ENCODE measurements at regions not wholly inside any gene's neighbourhood (a gene's known extent, or its start where the extent isn't known, plus 50 kb on each side); places are given as distances from the start of the nearest gene placed in this dataset.

DNA sequence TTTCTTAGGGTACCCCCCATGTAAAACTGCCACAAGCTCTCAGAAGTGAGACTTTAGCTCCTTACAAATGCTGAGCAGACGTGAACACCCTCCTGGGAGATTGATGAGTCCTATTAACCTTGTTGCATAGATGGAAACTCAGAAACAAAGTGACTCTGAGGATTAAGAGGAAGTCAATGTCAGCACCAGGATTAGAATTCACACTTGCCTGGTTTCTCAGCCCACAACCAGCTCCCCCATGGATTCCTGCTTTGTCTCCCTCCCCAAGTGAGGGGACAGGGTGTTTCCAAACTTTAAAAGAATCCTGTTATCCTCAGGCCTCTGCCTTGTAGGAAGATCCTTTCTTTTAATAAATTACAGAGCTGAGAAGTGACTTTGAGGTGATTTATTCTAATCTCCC, 324.4 kb downstream of the NDFIP2 start:
- no peak for DNase-seq
- intact Hi-C loops (cut with DNase I) = no loop called here

GRCh38 chr13:79803989-79804388, 323.0 kb downstream of the NDFIP2 start:
- no peak for DNase-seq
- intact Hi-C loops (cut with DNase I) = no loop called here

DNA sequence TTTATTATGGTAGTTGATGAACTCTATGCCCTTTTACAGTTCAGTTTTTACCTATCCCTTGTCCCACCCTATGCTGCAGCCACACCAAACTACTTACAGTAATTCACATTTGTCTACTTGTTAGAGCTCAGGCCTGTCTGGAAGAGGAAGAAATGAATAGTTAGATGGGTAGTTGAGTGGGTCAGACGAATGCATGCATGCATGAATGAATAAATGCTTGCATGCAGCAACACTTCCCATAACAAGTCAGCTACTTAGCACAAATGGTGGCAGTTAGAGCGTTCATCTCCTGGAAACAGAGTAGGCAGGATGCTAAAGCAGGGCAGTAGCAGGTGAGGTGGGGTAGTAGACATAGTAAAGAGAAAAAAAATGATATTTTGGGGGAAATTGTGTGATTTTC, 322.3 kb downstream of the NDFIP2 start:
- DNase-seq = no peak
- intact Hi-C loops (cut with DNase I) = no loop called here

GRCh38 chr13:79802389-79803085, 321.6 kb downstream of the NDFIP2 start:
- intact Hi-C loops (cut with DNase I) = no loop called here
- DNase-seq = no peak

GRCh38 chr13:79799059-79799867, 318.3 kb downstream of the NDFIP2 start:
- no peak for DNase-seq
- intact Hi-C loops (cut with DNase I) = no loop called here

DNA sequence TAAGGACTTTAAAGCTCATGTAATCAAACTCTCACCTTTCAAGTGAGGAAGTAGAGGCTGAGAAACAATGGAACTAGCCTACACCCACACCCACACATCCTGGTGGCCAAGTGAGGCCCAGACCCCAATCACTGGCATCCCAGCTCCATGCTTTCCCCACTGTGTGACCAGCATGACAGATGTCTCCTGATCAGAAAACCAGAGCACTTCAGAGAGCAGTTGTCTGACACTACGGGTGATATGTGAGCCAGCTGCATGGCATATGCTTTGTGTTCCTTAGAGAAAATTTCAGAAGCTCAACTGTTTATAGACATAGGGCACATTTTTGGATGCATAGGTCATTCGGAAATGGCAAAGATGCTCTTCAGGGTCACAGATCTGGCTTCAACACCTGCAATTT, 315.2 kb downstream of the NDFIP2 start:
- DNase-seq = peak in 1 of 10 donors; percentile 60
- intact Hi-C loops (cut with DNase I) = no loop called here

GRCh38 chr13:79794931-79795330, 314.0 kb downstream of the NDFIP2 start:
- intact Hi-C loops (cut with DNase I) = no loop called here
- DNase-seq = no peak

GRCh38 chr13:79792716-79793115, 311.8 kb downstream of the NDFIP2 start:
- DNase-seq = no peak
- intact Hi-C loops (cut with DNase I) = no loop called here

GRCh38 chr13:79791471-79792042, 310.6 kb downstream of the NDFIP2 start:
- DNase-seq = peak in 1 of 10 donors; percentile 59
- intact Hi-C loops (cut with DNase I) = no loop called here

- intact Hi-C loops (cut with DNase I) = no loop called here
These were observed 305.2 kb downstream of the NDFIP2 start for GRCh38 chr13:79786176-79786575.

DNA sequence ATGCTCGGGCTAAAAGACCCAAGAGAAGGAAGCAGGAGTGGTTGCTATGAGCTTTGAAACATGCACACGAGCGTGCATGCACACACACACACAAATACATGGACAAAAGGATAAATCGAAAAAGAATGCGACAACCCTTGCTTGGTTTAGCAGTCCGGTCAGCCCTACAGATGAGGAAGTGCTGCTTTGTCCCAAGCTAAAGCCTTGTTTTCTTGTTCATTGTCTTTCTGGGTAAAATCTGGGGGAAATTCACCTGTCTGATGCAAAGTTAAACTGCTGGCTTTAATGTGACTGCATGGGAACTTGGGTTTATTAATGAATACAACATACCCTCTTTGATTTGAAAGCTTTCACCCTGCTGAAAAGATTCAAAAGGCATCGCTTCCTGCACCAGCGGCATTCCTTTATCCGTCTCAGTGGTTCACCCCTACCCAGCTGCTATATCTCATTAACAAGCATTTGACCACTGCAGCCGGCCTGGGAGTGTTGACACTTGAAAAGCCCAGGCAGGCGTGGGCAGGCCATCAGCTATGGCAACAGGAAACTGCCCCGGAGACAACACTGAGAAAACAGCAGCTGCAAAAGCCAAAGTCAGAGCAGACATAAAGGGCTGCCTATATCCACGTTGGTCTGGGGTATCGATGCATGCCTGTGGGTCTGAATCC, 301.7 kb downstream of the NDFIP2 start:
- peak in 7 of 10 donors; percentile 14 to 88 (median 34) for DNase-seq
- intact Hi-C loops (cut with DNase I) = no loop called here

More at GRCh38 chr13:79786176-79786575, 305.2 kb downstream of the NDFIP2 start:
- DNase-seq = no peak

GRCh38 chr13:79781829-79782540, 301.0 kb downstream of the NDFIP2 start:
- intact Hi-C loops (cut with DNase I) = no loop called here
- no peak for DNase-seq

DNA sequence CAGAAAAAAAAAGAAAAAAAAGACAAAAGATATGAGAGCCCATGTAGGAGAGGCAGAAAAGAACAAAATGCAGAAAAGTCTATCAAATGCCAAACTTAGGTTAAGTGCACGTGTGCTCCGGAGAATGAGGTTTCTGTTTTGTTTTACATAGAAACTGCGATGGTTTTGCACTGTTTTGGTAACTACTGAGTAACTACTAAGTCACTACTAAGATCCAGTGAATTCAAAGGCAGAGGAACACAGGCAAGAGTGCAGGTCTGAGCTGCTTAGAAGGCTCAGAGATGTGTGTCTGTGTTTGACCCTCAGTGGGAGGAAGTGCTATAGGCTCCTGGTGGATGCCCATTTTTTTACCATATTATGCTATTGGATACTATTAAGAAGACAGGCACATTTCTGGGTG, 299.3 kb downstream of the NDFIP2 start:
- no peak for DNase-seq
- intact Hi-C loops (cut with DNase I) = no loop called here

GRCh38 chr13:79779761-79780160, 298.8 kb downstream of the NDFIP2 start:
- no peak for DNase-seq
- intact Hi-C loops (cut with DNase I) = loop anchor here (5.0 kb wide), 1 partner anchor 583 kb away; no protein-coding TSS in a partner anchor

- intact Hi-C loops (cut with DNase I) = loop anchor here (5.0 kb wide), 1 partner anchor 583 kb away; no protein-coding TSS in a partner anchor
These were observed 297.9 kb downstream of the NDFIP2 start for GRCh38 chr13:79778741-79779460.

GRCh38 chr13:79777504-79777903, 296.5 kb downstream of the NDFIP2 start:
- intact Hi-C loops (cut with DNase I) = loop anchor here (5.0 kb wide), 1 partner anchor 585 kb away; no protein-coding TSS in a partner anchor
- no peak for DNase-seq

More at GRCh38 chr13:79778741-79779460, 297.9 kb downstream of the NDFIP2 start:
- no peak for DNase-seq

DNA sequence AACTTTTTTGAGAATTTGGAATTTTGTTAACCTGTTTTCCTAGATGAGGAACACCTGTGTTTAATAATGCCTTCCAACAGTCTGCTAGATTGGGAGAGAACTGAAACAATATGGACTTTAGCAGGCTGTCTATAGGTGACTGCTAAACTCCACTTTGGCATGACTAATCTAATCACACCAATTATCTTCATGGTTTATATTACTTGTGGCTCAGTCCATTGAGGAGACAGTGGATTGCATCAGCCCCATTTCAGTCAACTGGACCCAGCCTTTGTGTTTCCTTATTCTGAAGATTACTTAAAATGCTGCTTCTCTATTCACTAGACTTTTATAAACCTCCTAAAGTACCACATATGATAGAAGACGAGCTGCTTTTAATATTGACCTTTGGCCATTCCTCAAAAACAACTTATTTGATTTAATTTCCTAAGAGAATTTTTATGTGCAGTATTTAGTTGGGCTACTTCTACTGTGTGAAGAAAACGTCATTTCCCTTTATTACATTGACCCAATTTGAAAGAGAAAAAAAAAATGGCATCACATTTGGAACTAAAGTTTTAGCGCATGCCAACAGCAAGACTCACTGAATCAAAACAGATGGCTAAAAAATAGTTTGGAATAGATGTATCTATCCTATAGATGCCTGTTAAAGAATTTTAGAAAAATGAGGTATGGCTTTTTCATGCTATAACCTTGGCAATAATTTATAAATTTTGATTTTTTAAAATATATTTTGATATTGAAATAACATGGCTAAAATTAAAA, 295.8 kb downstream of the NDFIP2 start:
- DNase-seq = no peak

DNA sequence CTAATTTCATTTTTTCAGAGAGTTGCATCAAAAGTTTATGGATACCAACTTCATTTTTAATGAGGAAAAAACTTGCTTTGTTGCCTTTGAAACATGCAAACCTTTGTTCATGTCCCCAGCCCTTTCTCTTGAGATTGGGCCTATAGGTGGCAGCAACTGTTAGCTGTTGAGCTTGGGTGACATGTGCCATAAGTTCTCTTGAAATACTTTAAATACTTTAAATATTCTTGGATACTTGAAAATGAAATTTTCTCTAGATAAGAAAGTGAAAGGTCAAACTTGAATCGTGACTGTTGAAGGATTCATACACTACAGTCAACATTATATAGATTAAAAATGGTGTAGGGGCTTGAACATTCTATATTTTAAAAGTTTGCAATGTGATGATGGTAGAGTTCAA, 294.9 kb downstream of the NDFIP2 start:
- intact Hi-C loops (cut with DNase I) = loop anchor here (5.0 kb wide), 1 partner anchor 586 kb away; no protein-coding TSS in a partner anchor
- DNase-seq = peak in 6 of 10 donors; percentile 15 to 86 (median 37)

More for the DNA sequence above, 295.8 kb downstream of the NDFIP2 start:
- intact Hi-C loops (cut with DNase I) = loop anchor here (5.0 kb wide), 1 partner anchor 586 kb away; no protein-coding TSS in a partner anchor

Data from posterior cingulate gyrus (tissue), 11 donors.